ENCODE measurements at regions not wholly inside any gene's neighbourhood (a gene's known extent, or its start where the extent isn't known, plus 50 kb on each side); places are given as distances from the start of the nearest gene placed in this dataset.

GRCh38 chr6:126824815-126825214 is 293.7 kb upstream of the RSPO3 start:
- TF ChIP-seq POLR2A (IDR thresholded peaks at IDR 0.05; ENCODE audit: low read depth, low read length) (no peak), TAF1 (IDR thresholded peaks at IDR 0.05; ENCODE audit: borderline replicate concordance, low read depth, low read length) (no peak), POLR2AphosphoS5 (IDR thresholded peaks at IDR 0.05; ENCODE audit: low read depth, low read length) (no peak)
